HG02642 (cell line): ENCODE measurements at regions not wholly inside any gene's neighbourhood (a gene's known extent, or its start where the extent isn't known, plus 50 kb on each side); places are given as distances from the start of the nearest gene placed in this dataset.
"Not testable (repeated sequence)": the region's sequence is repeated elsewhere in the genome, so short reads cannot be mapped to it uniquely, and the experiment has no call there.

Experiments
- ATAC-seq: cut with Tn5 transposase; IDR thresholded peaks from one replicate; pipeline ENCODE4 v1.9.1; 2021; ENCODE audit warnings: mild to moderate bottlenecking; ENCODE audit not compliant: unreplicated experiment, poor library complexity

GRCh38 chr2:160583813-160584537 is 90.4 kb upstream of the RBMS1 start:
- ATAC-seq, result no peak

DNA sequence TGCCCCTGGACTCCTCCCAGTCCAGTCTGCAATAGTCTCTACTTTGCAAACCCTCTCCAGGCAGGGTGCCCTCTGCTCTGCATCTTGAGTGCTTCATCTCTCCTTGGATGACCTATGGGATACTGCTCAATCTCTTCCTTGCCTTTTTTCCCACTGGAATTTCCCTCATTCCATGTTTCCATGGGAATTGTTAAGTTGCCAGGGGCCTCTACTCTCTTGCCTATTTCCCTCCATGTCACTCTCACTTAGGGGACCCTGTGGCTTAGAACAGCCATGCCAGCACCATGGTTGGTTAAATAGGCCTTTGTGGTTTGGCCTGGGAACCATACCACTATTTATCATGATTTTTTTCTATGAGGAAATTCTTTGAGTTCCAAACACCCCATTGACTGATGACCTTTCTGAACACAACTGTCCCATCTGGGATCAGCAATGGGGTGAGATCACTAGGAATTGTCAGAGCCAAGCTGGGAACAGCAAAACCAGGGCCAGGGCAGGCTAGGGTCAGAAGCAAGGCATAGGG is 91.4 kb upstream of the RBMS1 start:
- no peak for ATAC-seq

GRCh38 chr2:160590664-160591063 is 97.1 kb upstream of the RBMS1 start:
- ATAC-seq, result no peak

- no peak for ATAC-seq
Measured at GRCh38 chr2:160592401-160592800, 98.8 kb upstream of the RBMS1 start.

DNA sequence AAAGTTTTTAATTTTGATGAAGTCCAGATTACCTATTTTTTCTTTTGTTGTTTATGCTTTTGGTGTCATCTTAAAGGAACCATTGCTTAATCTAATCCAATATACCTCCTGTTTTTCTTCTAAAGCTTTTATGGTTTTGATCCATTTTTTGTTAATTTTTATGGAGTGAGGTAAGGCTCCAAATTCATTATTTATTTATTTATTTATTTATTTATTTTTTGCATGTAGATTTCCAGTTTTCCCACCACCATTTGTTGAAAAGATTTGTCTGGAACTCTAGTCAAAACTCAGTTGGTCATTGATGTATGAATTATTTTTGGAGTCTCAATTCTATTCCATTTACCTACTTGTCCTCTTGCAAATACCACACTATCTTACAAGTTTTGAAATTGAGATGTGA is 99.4 kb upstream of the RBMS1 start:
- no peak for ATAC-seq

GRCh38 chr2:160596441-160596840 is 102.8 kb upstream of the RBMS1 start:
- no peak for ATAC-seq

DNA sequence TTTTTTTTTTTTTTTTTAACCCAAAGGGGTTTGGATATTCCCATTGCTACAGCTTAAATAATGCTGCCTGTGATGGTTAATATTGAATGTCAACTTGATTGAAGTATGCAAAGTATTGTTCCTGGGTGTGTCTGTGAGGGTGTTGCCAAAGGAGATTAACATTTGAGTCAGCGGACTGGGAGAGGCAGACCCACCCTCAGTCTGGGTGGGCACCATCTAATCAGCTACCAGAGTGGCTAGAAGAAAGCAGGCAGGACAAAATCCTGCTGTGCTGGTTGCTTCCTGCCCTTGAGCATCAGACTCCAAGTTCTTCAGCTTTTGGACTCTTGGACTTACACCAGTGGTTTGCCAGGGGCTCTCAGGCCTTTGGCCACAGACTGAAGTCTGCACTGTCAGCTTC is 106.8 kb upstream of the RBMS1 start:
- not testable (repeated sequence) for ATAC-seq

DNA sequence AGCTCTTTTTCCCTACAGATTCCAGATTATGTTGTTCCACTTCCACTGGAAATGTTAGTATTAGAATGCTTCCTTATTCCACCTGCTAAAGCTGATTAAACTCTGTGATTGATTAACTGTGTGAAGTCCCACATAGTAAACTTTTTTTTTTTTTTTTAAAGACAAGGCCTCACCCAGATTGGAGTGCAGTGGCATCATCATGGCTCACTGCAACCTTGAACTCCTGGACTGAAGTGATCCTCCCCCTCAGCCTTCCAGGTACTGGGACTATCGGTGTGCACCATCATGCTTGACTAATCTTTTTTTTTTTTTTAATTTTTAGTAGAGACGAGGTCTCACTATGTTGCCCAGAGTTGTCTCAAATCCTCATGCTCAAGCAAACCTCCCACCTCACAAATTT is 108.5 kb upstream of the RBMS1 start:
- no peak for ATAC-seq

- ATAC-seq, result no peak
Measured at GRCh38 chr2:160603771-160604510, 110.3 kb upstream of the RBMS1 start.

GRCh38 chr2:160606341-160606740 is 112.7 kb upstream of the RBMS1 start:
- ATAC-seq, result no peak

DNA sequence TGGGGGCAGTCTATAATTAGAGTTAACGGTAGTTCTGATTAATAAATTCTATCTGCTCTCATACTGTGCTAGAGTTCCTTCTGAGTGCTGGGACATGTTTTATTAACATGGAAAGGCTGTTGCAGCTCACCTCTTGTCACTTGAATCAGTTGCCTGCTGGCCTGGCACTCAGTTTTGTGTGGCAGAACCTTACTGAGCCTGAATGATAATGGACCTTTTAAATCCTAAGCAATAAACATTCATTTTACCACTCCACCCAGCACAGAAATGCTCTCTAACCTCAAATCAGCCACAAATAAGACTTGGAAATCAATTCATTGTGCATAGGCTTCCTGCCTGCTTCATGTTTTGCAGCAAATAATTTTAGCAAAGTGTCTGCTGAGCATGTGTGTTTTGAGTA is 115.0 kb upstream of the RBMS1 start:
- ATAC-seq, result no peak

GRCh38 chr2:160609346-160609745 is 115.7 kb upstream of the RBMS1 start:
- ATAC-seq, result no peak

DNA sequence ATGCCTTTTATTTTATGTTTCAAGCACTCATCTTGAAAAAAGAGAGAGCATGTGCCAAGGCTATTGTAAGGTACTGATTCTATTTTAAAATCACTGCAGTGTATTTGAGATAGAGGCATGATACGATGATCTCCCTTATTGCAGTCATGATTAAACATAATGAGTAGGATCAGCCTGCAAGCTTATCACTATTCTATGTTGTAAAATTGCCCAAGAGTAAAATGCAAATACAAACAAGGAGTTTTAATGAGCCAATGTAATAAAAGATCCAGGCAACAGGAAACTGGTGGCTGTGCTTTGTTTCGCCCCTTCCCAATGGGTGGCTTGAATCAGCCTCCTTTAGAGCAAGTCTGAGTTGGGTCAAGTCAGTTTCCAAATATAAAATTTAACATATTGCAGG is 116.4 kb upstream of the RBMS1 start:
- no peak for ATAC-seq

- ATAC-seq, result no peak
Measured at GRCh38 chr2:160612266-160612856, 118.8 kb upstream of the RBMS1 start.

DNA sequence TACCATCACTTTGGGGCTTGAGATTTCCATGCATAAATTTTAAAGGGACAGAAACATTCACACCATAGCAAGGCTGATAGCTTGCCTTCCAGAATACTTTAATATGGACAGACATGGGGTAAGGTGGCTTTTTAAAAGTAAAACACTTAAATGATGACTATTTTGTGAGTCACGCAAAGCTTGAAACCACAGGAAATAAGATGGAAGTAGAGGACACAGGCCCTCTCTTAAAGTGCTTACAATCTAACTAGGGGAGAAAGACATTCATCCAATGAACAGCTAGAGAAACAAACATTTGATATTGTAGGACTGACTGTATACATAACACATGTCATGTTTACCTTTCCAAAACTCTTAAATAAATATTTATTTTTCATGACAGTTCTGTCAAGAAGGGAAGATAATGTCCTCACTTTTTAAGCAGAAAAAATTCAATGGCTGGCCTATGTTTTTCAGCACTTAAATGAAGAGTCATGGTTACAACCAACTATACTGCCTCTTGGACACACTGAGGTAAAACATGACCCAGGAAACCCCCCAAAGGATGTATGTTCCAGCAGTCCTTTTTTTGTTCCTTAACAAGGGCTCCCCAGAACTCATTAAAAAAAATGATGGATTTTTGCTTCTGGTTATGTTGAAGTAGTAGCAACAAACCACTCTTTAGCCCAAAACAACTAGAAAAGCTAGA is 120.0 kb upstream of the RBMS1 start:
- no peak for ATAC-seq

DNA sequence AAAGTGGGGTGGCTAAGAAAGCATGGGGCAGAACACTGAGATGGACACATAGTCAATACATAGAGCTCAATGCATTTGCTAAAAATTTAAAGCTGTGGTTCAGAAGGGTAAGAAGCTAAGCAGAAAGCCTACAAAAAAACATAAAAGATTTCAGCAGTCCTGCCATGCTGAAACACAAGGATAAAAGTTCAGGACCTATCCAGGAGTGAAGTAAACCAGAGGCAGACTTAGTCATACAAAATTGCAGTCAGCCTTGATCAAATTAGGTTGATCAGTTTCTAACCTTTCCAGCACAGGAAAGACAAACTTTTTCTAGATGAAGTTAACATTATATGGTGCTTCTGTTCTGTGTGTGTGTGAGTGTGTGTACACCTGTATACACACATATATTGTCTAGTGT is 120.8 kb upstream of the RBMS1 start:
- ATAC-seq, result no peak

DNA sequence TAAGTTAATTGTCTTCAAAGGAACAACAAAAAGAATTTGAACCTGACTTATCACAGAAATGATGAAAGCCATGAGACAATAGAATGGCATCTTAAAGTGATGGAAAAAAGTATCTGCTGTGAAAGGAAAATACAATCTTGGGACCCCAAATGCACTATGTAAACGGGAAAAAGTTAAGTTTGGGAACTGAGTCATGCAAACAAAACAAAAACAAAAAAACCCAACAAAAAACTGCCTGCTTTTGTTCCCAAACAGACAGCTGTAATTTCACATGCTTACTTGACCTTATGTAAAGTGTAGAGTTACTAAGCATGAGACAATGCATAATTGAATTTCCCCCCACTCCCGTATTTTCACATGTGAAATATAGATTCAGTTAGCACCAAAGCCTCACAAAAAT is 122.1 kb upstream of the RBMS1 start:
- no peak for ATAC-seq

- ATAC-seq, result no peak
Measured at GRCh38 chr2:160616149-160616548, 122.5 kb upstream of the RBMS1 start.

DNA sequence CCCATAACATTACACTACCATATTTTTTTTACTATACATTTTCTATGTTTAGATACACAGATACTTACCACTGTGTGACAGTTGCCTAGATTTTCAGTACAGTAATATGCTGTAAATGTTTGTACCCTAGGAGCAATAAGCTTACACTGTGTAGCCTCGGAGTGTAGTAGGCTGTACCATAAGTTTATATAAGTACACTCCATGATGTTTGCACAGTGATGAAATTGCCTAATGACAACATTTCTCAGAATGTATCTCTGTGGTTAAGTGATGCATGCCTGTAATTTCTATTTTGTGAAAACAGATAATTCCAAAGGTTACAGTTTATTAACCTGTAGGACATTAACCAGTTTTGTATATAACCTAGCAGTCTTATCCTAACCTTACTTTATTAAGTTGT is 128.1 kb upstream of the RBMS1 start:
- no peak for ATAC-seq

DNA sequence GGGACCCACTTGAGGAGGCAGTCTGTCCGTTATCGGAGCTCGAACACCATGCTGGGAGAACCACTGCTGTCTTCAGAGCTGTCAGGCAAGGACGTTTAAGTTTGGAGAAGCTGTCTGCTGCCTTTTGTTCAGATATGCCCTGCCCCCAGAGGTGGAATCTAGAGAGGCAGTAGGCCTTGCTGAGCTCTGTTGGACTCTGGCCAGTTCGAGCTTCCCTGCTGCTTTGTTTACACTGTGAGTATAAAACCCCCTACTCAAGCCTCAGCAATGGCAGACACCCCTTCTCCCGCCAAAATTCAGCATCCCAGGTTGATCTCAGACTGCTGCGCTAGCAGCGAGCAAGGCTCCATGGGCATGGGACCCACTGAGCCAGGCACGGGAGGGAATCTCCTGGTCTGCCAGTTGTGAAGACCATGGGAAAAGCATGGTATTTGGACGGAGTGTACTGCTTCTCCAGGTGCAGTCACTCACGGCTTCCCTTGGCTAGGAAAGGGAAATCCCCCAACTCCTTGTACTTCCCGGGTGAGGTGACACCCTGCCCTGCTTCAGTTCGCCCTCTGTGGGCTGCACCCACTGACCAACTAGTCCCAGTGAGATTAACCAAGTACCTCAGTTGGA is 134.5 kb upstream of the RBMS1 start:
- not testable (repeated sequence) for ATAC-seq
